ENCODE measurements at regions not wholly inside any gene's neighbourhood (a gene's known extent, or its start where the extent isn't known, plus 50 kb on each side); places are given as distances from the start of the nearest gene placed in this dataset.

GRCh38 chr6:43954311-43955131 lies 172.7 kb downstream of the MRPL14 start:
- Histone ChIP-seq H3K27ac (ENCODE audit: low read depth, low read length) (no peak overlapping the region), H3K36me3 (ENCODE audit: control insufficient read depth in 1 of 2, insufficient read depth in 2 of 2, low read length in 2 of 2) (no peaks in the 10 kb centered on the region), H3K9ac (ENCODE audit: low read depth in 1 of 2, low read length in 2 of 2) (no peak overlapping the region), H3K9me3 (ENCODE audit: control insufficient read depth in 1 of 2, low read length in 2 of 2) (peaks cover 0 to 3% of the 10 kb centered on the region in 2 donors), H3K4me3 (ENCODE audit: low read depth in 1 of 2, low read length in 2 of 2) (no peak overlapping the region), H3K4me1 (ENCODE audit: control insufficient read depth in 1 of 2, insufficient read depth in 2 of 2, low read length in 2 of 2) (peaks cover 4 to 11% of the 10 kb centered on the region in 2 donors), H3K27me3 (ENCODE audit: control insufficient read depth in 1 of 2, insufficient read depth in 2 of 2, low read length in 2 of 2) (peaks cover 0 to 3% of the 10 kb centered on the region in 2 donors)

GRCh38 chr6:43953794-43954310 lies 173.4 kb downstream of the MRPL14 start:
- peaks cover 0 to 3% of the 10 kb centered on the region in 2 donors for H3K27me3 ChIP-seq (ENCODE audit: control insufficient read depth in 1 of 2, insufficient read depth in 2 of 2, low read length in 2 of 2)

GRCh38 chr6:43953256-43953655 lies 174.0 kb downstream of the MRPL14 start:
- H3K9ac ChIP-seq (ENCODE audit: low read depth in 1 of 2, low read length in 2 of 2) = no peak overlapping the region
- H3K27ac ChIP-seq (ENCODE audit: low read depth, low read length) = no peak overlapping the region
- peaks cover 4 to 11% of the 10 kb centered on the region in 2 donors for H3K4me1 ChIP-seq (ENCODE audit: control insufficient read depth in 1 of 2, insufficient read depth in 2 of 2, low read length in 2 of 2)

More at GRCh38 chr6:43953794-43954310, 173.4 kb downstream of the MRPL14 start:
- H3K9me3 ChIP-seq (ENCODE audit: control insufficient read depth in 1 of 2, low read length in 2 of 2) = peaks cover 0 to 3% of the 10 kb centered on the region in 2 donors
- H3K36me3 ChIP-seq (ENCODE audit: control insufficient read depth in 1 of 2, insufficient read depth in 2 of 2, low read length in 2 of 2) = no peaks in the 10 kb centered on the region
- H3K4me1 ChIP-seq (ENCODE audit: control insufficient read depth in 1 of 2, insufficient read depth in 2 of 2, low read length in 2 of 2) = peaks cover 4 to 11% of the 10 kb centered on the region in 2 donors
- H3K27ac ChIP-seq (ENCODE audit: low read depth, low read length) = no peak overlapping the region
- no peak overlapping the region for H3K9ac ChIP-seq (ENCODE audit: low read depth in 1 of 2, low read length in 2 of 2)
- no peak overlapping the region for H3K4me3 ChIP-seq (ENCODE audit: low read depth in 1 of 2, low read length in 2 of 2)

GRCh38 chr6:43952746-43953145 lies 174.5 kb downstream of the MRPL14 start:
- Histone ChIP-seq H3K27me3 (ENCODE audit: control insufficient read depth in 1 of 2, insufficient read depth in 2 of 2, low read length in 2 of 2) (peaks cover 0 to 3% of the 10 kb centered on the region in 2 donors), H3K36me3 (ENCODE audit: control insufficient read depth in 1 of 2, insufficient read depth in 2 of 2, low read length in 2 of 2) (no peaks in the 10 kb centered on the region), H3K27ac (ENCODE audit: low read depth, low read length) (no peak overlapping the region), H3K4me1 (ENCODE audit: control insufficient read depth in 1 of 2, insufficient read depth in 2 of 2, low read length in 2 of 2) (peaks cover 4 to 11% of the 10 kb centered on the region in 2 donors), H3K9me3 (ENCODE audit: control insufficient read depth in 1 of 2, low read length in 2 of 2) (peaks cover 0 to 3% of the 10 kb centered on the region in 2 donors), H3K9ac (ENCODE audit: low read depth in 1 of 2, low read length in 2 of 2) (no peak overlapping the region), H3K4me3 (ENCODE audit: low read depth in 1 of 2, low read length in 2 of 2) (no peak overlapping the region)

More at GRCh38 chr6:43953256-43953655, 174.0 kb downstream of the MRPL14 start:
- Histone ChIP-seq H3K9me3 (ENCODE audit: control insufficient read depth in 1 of 2, low read length in 2 of 2) (peaks cover 0 to 3% of the 10 kb centered on the region in 2 donors), H3K36me3 (ENCODE audit: control insufficient read depth in 1 of 2, insufficient read depth in 2 of 2, low read length in 2 of 2) (no peaks in the 10 kb centered on the region), H3K4me3 (ENCODE audit: low read depth in 1 of 2, low read length in 2 of 2) (no peak overlapping the region), H3K27me3 (ENCODE audit: control insufficient read depth in 1 of 2, insufficient read depth in 2 of 2, low read length in 2 of 2) (peaks cover 0 to 3% of the 10 kb centered on the region in 2 donors)

GRCh38 chr6:43951756-43952675 lies 175.2 kb downstream of the MRPL14 start:
- H3K9me3 ChIP-seq (ENCODE audit: control insufficient read depth in 1 of 2, low read length in 2 of 2) = peaks cover 0 to 3% of the 10 kb centered on the region in 2 donors
- H3K27ac ChIP-seq (ENCODE audit: low read depth, low read length) = no peak overlapping the region
- H3K4me1 ChIP-seq (ENCODE audit: control insufficient read depth in 1 of 2, insufficient read depth in 2 of 2, low read length in 2 of 2) = peaks cover 4 to 11% of the 10 kb centered on the region in 2 donors
- H3K9ac ChIP-seq (ENCODE audit: low read depth in 1 of 2, low read length in 2 of 2) = no peak overlapping the region
- H3K27me3 ChIP-seq (ENCODE audit: control insufficient read depth in 1 of 2, insufficient read depth in 2 of 2, low read length in 2 of 2) = no peaks in the 10 kb centered on the region
- no peak overlapping the region for H3K4me3 ChIP-seq (ENCODE audit: low read depth in 1 of 2, low read length in 2 of 2)
- H3K36me3 ChIP-seq (ENCODE audit: control insufficient read depth in 1 of 2, insufficient read depth in 2 of 2, low read length in 2 of 2) = no peaks in the 10 kb centered on the region

GRCh38 chr6:43951063-43951755 lies 176.0 kb downstream of the MRPL14 start:
- Histone ChIP-seq H3K9me3 (ENCODE audit: control insufficient read depth in 1 of 2, low read length in 2 of 2) (no peaks in the 10 kb centered on the region), H3K9ac (ENCODE audit: low read depth in 1 of 2, low read length in 2 of 2) (no peak overlapping the region), H3K36me3 (ENCODE audit: control insufficient read depth in 1 of 2, insufficient read depth in 2 of 2, low read length in 2 of 2) (no peaks in the 10 kb centered on the region), H3K4me3 (ENCODE audit: low read depth in 1 of 2, low read length in 2 of 2) (no peak overlapping the region), H3K27me3 (ENCODE audit: control insufficient read depth in 1 of 2, insufficient read depth in 2 of 2, low read length in 2 of 2) (no peaks in the 10 kb centered on the region), H3K27ac (ENCODE audit: low read depth, low read length) (no peak overlapping the region), H3K4me1 (ENCODE audit: control insufficient read depth in 1 of 2, insufficient read depth in 2 of 2, low read length in 2 of 2) (peaks cover 4 to 8% of the 10 kb centered on the region in 2 donors)

- Histone ChIP-seq H3K27me3 (ENCODE audit: control insufficient read depth in 1 of 2, insufficient read depth in 2 of 2, low read length in 2 of 2) (no peaks in the 10 kb centered on the region), H3K9ac (ENCODE audit: low read depth in 1 of 2, low read length in 2 of 2) (no peak overlapping the region), H3K9me3 (ENCODE audit: control insufficient read depth in 1 of 2, low read length in 2 of 2) (peaks cover under 1 to 1% of the 10 kb centered on the region in 2 donors), H3K27ac (ENCODE audit: low read depth, low read length) (no peak overlapping the region), H3K4me1 (ENCODE audit: control insufficient read depth in 1 of 2, insufficient read depth in 2 of 2, low read length in 2 of 2) (peaks cover 4 to 8% of the 10 kb centered on the region in 2 donors), H3K4me3 (ENCODE audit: low read depth in 1 of 2, low read length in 2 of 2) (no peak overlapping the region), H3K36me3 (ENCODE audit: control insufficient read depth in 1 of 2, insufficient read depth in 2 of 2, low read length in 2 of 2) (no peaks in the 10 kb centered on the region)
Observed at GRCh38 chr6:43950731-43951062, 176.6 kb downstream of the MRPL14 start.

GRCh38 chr6:43950051-43950605 lies 177.1 kb downstream of the MRPL14 start:
- no peaks in the 10 kb centered on the region for H3K36me3 ChIP-seq (ENCODE audit: control insufficient read depth in 1 of 2, insufficient read depth in 2 of 2, low read length in 2 of 2)
- no peak overlapping the region for H3K4me3 ChIP-seq (ENCODE audit: low read depth in 1 of 2, low read length in 2 of 2)
- no peaks in the 10 kb centered on the region for H3K27me3 ChIP-seq (ENCODE audit: control insufficient read depth in 1 of 2, insufficient read depth in 2 of 2, low read length in 2 of 2)
- peaks cover 4 to 7% of the 10 kb centered on the region in 2 donors for H3K9me3 ChIP-seq (ENCODE audit: control insufficient read depth in 1 of 2, low read length in 2 of 2)
- no peak overlapping the region for H3K9ac ChIP-seq (ENCODE audit: low read depth in 1 of 2, low read length in 2 of 2)
- H3K27ac ChIP-seq (ENCODE audit: low read depth, low read length) = no peak overlapping the region
- H3K4me1 ChIP-seq (ENCODE audit: control insufficient read depth in 1 of 2, insufficient read depth in 2 of 2, low read length in 2 of 2) = peaks cover 4 to 8% of the 10 kb centered on the region in 2 donors

GRCh38 chr6:43949551-43949991 lies 177.7 kb downstream of the MRPL14 start:
- no peak overlapping the region for H3K9ac ChIP-seq (ENCODE audit: low read depth in 1 of 2, low read length in 2 of 2)
- H3K4me1 ChIP-seq (ENCODE audit: control insufficient read depth in 1 of 2, insufficient read depth in 2 of 2, low read length in 2 of 2) = peaks cover 4 to 8% of the 10 kb centered on the region in 2 donors

More at GRCh38 chr6:43949551-43949991, 177.7 kb downstream of the MRPL14 start:
- Histone ChIP-seq H3K36me3 (ENCODE audit: control insufficient read depth in 1 of 2, insufficient read depth in 2 of 2, low read length in 2 of 2) (no peaks in the 10 kb centered on the region), H3K27me3 (ENCODE audit: control insufficient read depth in 1 of 2, insufficient read depth in 2 of 2, low read length in 2 of 2) (no peaks in the 10 kb centered on the region), H3K27ac (ENCODE audit: low read depth, low read length) (no peak overlapping the region), H3K9me3 (ENCODE audit: control insufficient read depth in 1 of 2, low read length in 2 of 2) (peaks cover 4 to 10% of the 10 kb centered on the region in 2 donors), H3K4me3 (ENCODE audit: low read depth in 1 of 2, low read length in 2 of 2) (no peak overlapping the region)

Data from duodenal mucosa (tissue), 2 donors.